GM18951 (cell line): ENCODE measurements at regions not wholly inside any gene's neighbourhood (a gene's known extent, or its start where the extent isn't known, plus 50 kb on each side); places are given as distances from the start of the nearest gene placed in this dataset.

Experiments used
- POLR2A ChIP-seq: IDR thresholded peaks from 4 replicates; pipeline ENCODE4 v1.6.1; 2011; ENCODE audit warnings: mild to moderate bottlenecking; ENCODE audit not compliant: insufficient read length, insufficient read depth; ENCODE audit errors: extremely low read depth
- in situ Hi-C: fragments of 300-500 bp; cut with MboI; formaldehyde crosslinking; loops from one replicate; pipeline ENCODE4 v1.12.0; 2022; ENCODE audit warnings: low sequenced_read_pairs, mixed read lengths, inconsistent platforms; ENCODE audit not compliant: unreplicated experiment

GRCh38 chr5:143761663-143762062, 50.3 kb upstream of the HMHB1 start:
- in situ Hi-C loops, result no loop called here
- TF ChIP-seq POLR2A, result no peak

GRCh38 chr5:143760755-143761154, 51.2 kb upstream of the HMHB1 start:
- TF ChIP-seq POLR2A, result no peak
- in situ Hi-C loops, result no loop called here

GRCh38 chr5:143760131-143760505, 51.8 kb upstream of the HMHB1 start:
- no peak for TF ChIP-seq POLR2A
- in situ Hi-C loops, result no loop called here

GRCh38 chr5:143759396-143760130, 52.4 kb upstream of the HMHB1 start:
- TF ChIP-seq POLR2A, result no peak
- in situ Hi-C loops, result no loop called here

GRCh38 chr5:143758750-143759149, 53.2 kb upstream of the HMHB1 start:
- in situ Hi-C loops, result no loop called here
- TF ChIP-seq POLR2A, result no peak

- in situ Hi-C loops, result no loop called here
- TF ChIP-seq POLR2A, result no peak
Observed at GRCh38 chr5:143758015-143758414, 53.9 kb upstream of the HMHB1 start.

GRCh38 chr5:143757116-143757515, 54.8 kb upstream of the HMHB1 start:
- no peak for TF ChIP-seq POLR2A
- in situ Hi-C loops, result no loop called here

- in situ Hi-C loops, result no loop called here
- no peak for TF ChIP-seq POLR2A
Observed at GRCh38 chr5:143755966-143756365, 56.0 kb upstream of the HMHB1 start.

GRCh38 chr5:143752165-143752850, 59.7 kb upstream of the HMHB1 start:
- no peak for TF ChIP-seq POLR2A
- in situ Hi-C loops, result no loop called here

GRCh38 chr5:143751342-143751741, 60.6 kb upstream of the HMHB1 start:
- TF ChIP-seq POLR2A, result no peak
- in situ Hi-C loops, result no loop called here

GRCh38 chr5:143749581-143750205, 62.3 kb upstream of the HMHB1 start:
- in situ Hi-C loops, result no loop called here
- TF ChIP-seq POLR2A, result no peak

GRCh38 chr5:143748516-143748915, 63.4 kb upstream of the HMHB1 start:
- no peak for TF ChIP-seq POLR2A
- in situ Hi-C loops, result no loop called here

- in situ Hi-C loops, result no loop called here
- no peak for TF ChIP-seq POLR2A
Observed at GRCh38 chr5:143742951-143743350, 69.0 kb upstream of the HMHB1 start.

GRCh38 chr5:143741421-143741820, 70.5 kb upstream of the HMHB1 start:
- TF ChIP-seq POLR2A, result no peak
- in situ Hi-C loops, result no loop called here

- no peak for TF ChIP-seq POLR2A
- in situ Hi-C loops, result no loop called here
Observed at GRCh38 chr5:143740956-143741355, 71.0 kb upstream of the HMHB1 start.
